B cell (primary cell): ENCODE measurements at regions not wholly inside any gene's neighbourhood (a gene's known extent, or its start where the extent isn't known, plus 50 kb on each side); places are given as distances from the start of the nearest gene placed in this dataset.
"Not testable (repeated sequence)": the region's sequence is repeated elsewhere in the genome, so short reads cannot be mapped to it uniquely, and the experiment has no call there.

Source experiments
- ATAC-seq: fragments of 200-7000 bp; cut with Tn5 transposase; one replicate; pipeline ENCODE4 v1.10.0; 2021; ENCODE audit warnings: low read depth, mild to moderate bottlenecking, moderate number of reproducible peaks, moderate library complexity
- CTCF ChIA-PET: fragments of 350-600 bp; sonication (Branson Sonifier 250); formaldehyde crosslinking; loops from one replicate; lab custom pipeline; 2021; ENCODE audit warnings: antibody characterized with exemption, inconsistent platforms; lab: Charles Lee
- POLR2A ChIA-PET: fragments of 350-600 bp; sonication (Branson Sonifier 250); formaldehyde crosslinking; loops from one replicate; lab custom pipeline; 2021; ENCODE audit warnings: antibody characterized with exemption; lab: Charles Lee
- DNase-seq: peaks from one replicate; pipeline ENCODE4 v3.0.0; 2013
- H2AFZ ChIP-seq: 2 replicates; pipeline ENCODE4 v1.6.1; 2012; ENCODE audit warnings: mild to moderate bottlenecking, low read depth, low read length; ENCODE audit not compliant: insufficient read depth, poor library complexity, severe bottlenecking
- H3K27ac ChIP-seq, 2 donors: 1 replicate in 1 of 2; 2 replicates in 1 of 2; pipeline ENCODE4 v1.5.1; 2012 to 2013; ENCODE audit warnings: low read length in 2 of 2, mild to moderate bottlenecking in 2 of 2, moderate library complexity in 1 of 2
- H3K27me3 ChIP-seq, 4 experiments: fragments of 200-600 bp in 1 of 4; sonication (generic) in 1 of 4; replicated peaks in 1 of 4; 1 replicate in 2 of 4; 2 replicates in 2 of 4; pipeline versions ENCODE4 v1.6.1 to v1.7.0; 2013 to 2016; ENCODE audit warnings: low read length in 3 of 4, mild to moderate bottlenecking in 2 of 4, mixed read lengths in 1 of 4, moderate library complexity in 1 of 4; ENCODE audit not compliant: insufficient read depth in 4 of 4, control insufficient read depth in 3 of 4; ENCODE audit errors: control extremely low read depth in 1 of 4
- H3K36me3 ChIP-seq, 2 experiments: replicated peaks in 1 of 2; 1 replicate in 1 of 2; 2 replicates in 1 of 2; pipeline versions ENCODE4 v1.6.1 to v1.7.1; 2013; ENCODE audit warnings: low read length in 1 of 2; ENCODE audit not compliant: insufficient read depth in 2 of 2, control insufficient read depth in 1 of 2; ENCODE audit errors: control extremely low read depth in 1 of 2, extremely low read depth in 1 of 2
- H3K4me1 ChIP-seq, 2 donors: fragments of 200-600 bp in 1 of 2; sonication (generic) in 1 of 2; 1 replicate in 1 of 2; 2 replicates in 1 of 2; pipeline versions ENCODE4 v1.5.1 to v1.6.1; 2013 to 2017; ENCODE audit warnings: low read length in 2 of 2; ENCODE audit not compliant: control insufficient read depth in 2 of 2, insufficient read depth in 2 of 2
- H3K4me2 ChIP-seq: replicated peaks from 2 replicates; pipeline ENCODE3; 2012; ENCODE audit warnings: mild to moderate bottlenecking, low read depth, low read length; ENCODE audit not compliant: poor library complexity, severe bottlenecking
- H3K4me3 ChIP-seq, 5 experiments: fragments of 200-600 bp in 1 of 5; sonication (generic) in 1 of 5; 1 replicate in 3 of 5; 2 replicates in 2 of 5; pipeline versions ENCODE4 v1.5.1 to v1.7.0; 2011 to 2016; ENCODE audit warnings: low read length in 4 of 5, mild to moderate bottlenecking in 4 of 5, low read depth in 2 of 5, control low read depth in 1 of 5, moderate library complexity in 1 of 5; ENCODE audit not compliant: insufficient read depth in 1 of 5; ENCODE audit errors: control extremely low read depth in 1 of 5, extremely low read depth in 1 of 5
- H3K79me2 ChIP-seq: fragments of 200-600 bp; sonication (generic); one replicate; pipeline ENCODE4 v1.6.0; 2016; ENCODE audit warnings: low read length; ENCODE audit not compliant: control insufficient read depth, insufficient read depth
- H3K9ac ChIP-seq: fragments of 200-600 bp; sonication (generic); 2 replicates; pipeline ENCODE4 v1.6.1; 2017; ENCODE audit warnings: mild to moderate bottlenecking, low read length, moderate library complexity
- H3K9me3 ChIP-seq, 3 donors: one replicate each; pipeline versions ENCODE4 v1.6.1 to v1.7.1; 2013; ENCODE audit warnings: low read length in 2 of 3; ENCODE audit not compliant: control insufficient read depth in 2 of 3, insufficient read depth in 1 of 3; ENCODE audit errors: control extremely low read depth in 1 of 3
- H4K20me1 ChIP-seq: 2 replicates; pipeline ENCODE4 v1.6.0; 2012; ENCODE audit warnings: mild to moderate bottlenecking, low read length; ENCODE audit not compliant: insufficient read depth, control insufficient read depth, poor library complexity, severe bottlenecking
- H3K27ac Mint-ChIP-seq: one replicate; pipeline ENCODE4 v1.8.0; 2021; ENCODE audit warnings: mixed read lengths
- H3K27me3 Mint-ChIP-seq: one replicate; pipeline ENCODE4 v1.8.0; 2021; ENCODE audit warnings: mixed read lengths
- H3K4me1 Mint-ChIP-seq: one replicate; pipeline ENCODE4 v1.8.0; 2021; ENCODE audit warnings: mixed read lengths
- H3K4me3 Mint-ChIP-seq: one replicate; pipeline ENCODE4 v1.8.0; 2021; ENCODE audit warnings: mixed read lengths
- H3K9me3 Mint-ChIP-seq: one replicate; pipeline ENCODE4 v1.8.0; 2022; ENCODE audit warnings: mixed read lengths; ENCODE audit not compliant: insufficient read depth
- WGBS: methylation state at CpG from one replicate; pipeline ENCODE4 v1.1.5; 2013; ENCODE audit warnings: missing lambda C conversion rate; ENCODE audit not compliant: insufficient coverage; 5-methylcytosine and 5-hydroxymethylcytosine counted together
- intact Hi-C: fragments of 100-400 bp; cut with micrococcal nuclease; formaldehyde crosslinking; loops from one replicate; pipeline ENCODE4 v1.10.0; 2022
- TF ChIP-seq, protein P1 (sequence below): fragments of 200-600 bp; IDR thresholded peaks from one replicate; pipeline ENCODE4 v1.8.0; 2022; ENCODE audit warnings: antibody characterized with exemption, mild to moderate bottlenecking

DNA sequence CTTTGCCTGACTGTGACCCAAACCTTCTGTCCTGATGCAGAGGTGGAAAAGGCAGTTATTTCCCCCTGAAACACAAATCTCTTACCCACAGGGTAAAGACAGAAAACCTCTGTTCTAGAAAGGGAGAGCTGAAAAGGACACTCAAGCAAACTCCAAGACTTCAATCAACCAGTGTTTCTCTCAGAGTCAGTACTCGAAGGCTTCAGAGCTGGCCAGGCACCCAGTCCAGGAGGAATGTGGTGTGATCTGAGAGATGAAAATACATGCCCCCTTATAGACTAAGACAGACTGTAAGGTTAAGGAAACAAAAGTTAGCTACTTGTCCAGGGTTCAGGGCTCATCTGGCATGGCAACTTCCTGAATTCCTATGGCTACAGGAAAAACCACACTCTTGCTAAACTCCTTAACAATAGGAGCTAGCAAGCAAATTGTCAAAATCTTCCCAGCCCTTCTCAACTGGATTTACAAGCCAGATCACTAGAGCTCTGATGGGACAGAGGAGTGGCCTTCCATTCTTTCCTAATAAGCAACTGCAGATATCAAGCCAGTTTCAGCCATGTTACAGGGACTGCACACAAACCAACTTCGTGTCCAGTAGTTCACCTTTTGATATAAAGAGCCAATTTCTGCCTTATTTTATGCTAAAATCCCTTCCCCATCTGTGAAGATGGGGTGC, 110.9 kb downstream of the PPIAL4G start:
- peak; percentile 17 for DNase-seq
- H3K79me2 ChIP-seq, H3K9me3 ChIP-seq, H3K9ac ChIP-seq, H3K27ac Mint-ChIP-seq, H3K4me3 ChIP-seq, H4K20me1 ChIP-seq, intact Hi-C loops, POLR2A ChIA-PET, H3K27me3 ChIP-seq, H3K36me3 ChIP-seq, H3K4me2 ChIP-seq, H3K27me3 Mint-ChIP-seq, H3K4me3 Mint-ChIP-seq, ATAC-seq, H3K9me3 Mint-ChIP-seq: not testable (repeated sequence)
- 100% methylated on average over 1 of the region's 2 CpGs for WGBS
- Histone ChIP-seq H2AFZ (peak overlapping the region; percentile 62), H3K4me1 (peaks cover 22 to 26% of the 10 kb centered on the region in 2 donors), H3K27ac (peak overlapping the region in 1 of 2 donors; percentile 67)
- CTCF ChIA-PET = interaction anchor here (1.2 to 2.1 kb wide), 8 partner anchors 10 to 35 kb away, joined by 3 to 7 read pairs (median 4); no protein-coding TSS in a partner anchor
- peaks cover 22% of the 10 kb centered on the region for H3K4me1 Mint-ChIP-seq

DNA sequence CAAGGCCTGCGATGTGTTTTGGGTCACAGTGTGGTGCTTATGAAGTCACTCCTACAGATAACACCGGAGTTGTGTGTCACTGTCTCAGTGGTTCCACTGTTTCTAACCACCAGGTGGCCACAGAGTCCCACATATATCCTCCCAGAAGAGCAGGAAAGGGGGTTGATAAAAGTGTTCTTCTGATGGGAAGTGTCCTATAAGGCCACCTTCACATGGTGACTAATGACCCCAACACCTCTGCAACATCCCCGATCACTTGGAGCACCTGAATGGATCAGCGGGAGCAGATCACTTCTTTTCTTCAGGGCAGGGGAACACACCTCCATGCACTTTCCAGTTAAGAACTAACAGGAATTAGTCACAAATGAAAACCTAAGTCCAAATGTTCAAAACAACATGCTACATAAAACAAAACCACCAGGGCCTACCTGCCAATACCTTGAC, 111.5 kb downstream of the PPIAL4G start:
- DNase-seq (peak; percentile 85), ATAC-seq (peak; percentile 95)
- Histone ChIP-seq H3K4me1 (peaks cover 22 to 26% of the 10 kb centered on the region in 2 donors), H3K27ac (peak overlapping the region in 1 of 2 donors; percentile 57), H2AFZ (peak overlapping the region; percentile 8)
- H3K79me2 ChIP-seq, H4K20me1 ChIP-seq, H3K27me3 Mint-ChIP-seq, H3K27me3 ChIP-seq, H3K4me3 ChIP-seq, H3K4me2 ChIP-seq, H3K4me3 Mint-ChIP-seq, H3K9me3 Mint-ChIP-seq, H3K36me3 ChIP-seq, H3K9me3 ChIP-seq, H3K9ac ChIP-seq, intact Hi-C loops, POLR2A ChIA-PET: not testable (repeated sequence)
- Mint-ChIP-seq H3K4me1 (peaks cover 22% of the 10 kb centered on the region), H3K27ac (peak overlapping the region; percentile 79)
- WGBS = 14% methylated on average over 2 of the region's 4 CpGs
- TF ChIP-seq, protein P1, sequence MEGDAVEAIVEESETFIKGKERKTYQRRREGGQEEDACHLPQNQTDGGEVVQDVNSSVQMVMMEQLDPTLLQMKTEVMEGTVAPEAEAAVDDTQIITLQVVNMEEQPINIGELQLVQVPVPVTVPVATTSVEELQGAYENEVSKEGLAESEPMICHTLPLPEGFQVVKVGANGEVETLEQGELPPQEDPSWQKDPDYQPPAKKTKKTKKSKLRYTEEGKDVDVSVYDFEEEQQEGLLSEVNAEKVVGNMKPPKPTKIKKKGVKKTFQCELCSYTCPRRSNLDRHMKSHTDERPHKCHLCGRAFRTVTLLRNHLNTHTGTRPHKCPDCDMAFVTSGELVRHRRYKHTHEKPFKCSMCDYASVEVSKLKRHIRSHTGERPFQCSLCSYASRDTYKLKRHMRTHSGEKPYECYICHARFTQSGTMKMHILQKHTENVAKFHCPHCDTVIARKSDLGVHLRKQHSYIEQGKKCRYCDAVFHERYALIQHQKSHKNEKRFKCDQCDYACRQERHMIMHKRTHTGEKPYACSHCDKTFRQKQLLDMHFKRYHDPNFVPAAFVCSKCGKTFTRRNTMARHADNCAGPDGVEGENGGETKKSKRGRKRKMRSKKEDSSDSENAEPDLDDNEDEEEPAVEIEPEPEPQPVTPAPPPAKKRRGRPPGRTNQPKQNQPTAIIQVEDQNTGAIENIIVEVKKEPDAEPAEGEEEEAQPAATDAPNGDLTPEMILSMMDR = peak; percentile 78
- CTCF ChIA-PET = interaction anchor here (1.2 to 2.1 kb wide), 8 partner anchors 10 to 36 kb away, joined by 3 to 7 read pairs (median 4); no protein-coding TSS in a partner anchor

DNA sequence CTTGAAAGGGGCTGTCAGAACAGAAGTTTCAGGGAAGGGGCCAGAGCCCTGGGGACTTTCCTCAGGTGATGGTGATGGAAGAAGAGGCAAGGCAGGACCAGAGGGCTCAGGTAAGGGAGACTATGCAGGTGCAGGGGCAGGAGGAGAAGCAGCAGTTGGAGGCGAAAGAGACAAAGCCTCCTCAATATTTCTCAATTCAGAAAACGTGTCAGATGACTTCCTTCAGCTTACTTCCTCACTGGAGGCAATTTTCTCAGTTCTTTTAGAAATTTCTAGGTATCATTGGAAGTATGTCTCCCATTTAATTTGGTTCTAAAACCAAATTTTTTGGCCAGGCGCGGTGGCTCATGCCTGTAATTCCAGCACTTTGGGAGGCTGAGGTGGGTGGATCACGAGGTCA, 112.4 kb downstream of the PPIAL4G start:
- H3K27ac Mint-ChIP-seq, intact Hi-C loops, H3K9me3 ChIP-seq, H3K36me3 ChIP-seq, DNase-seq, H3K9ac ChIP-seq, H2AFZ ChIP-seq, H4K20me1 ChIP-seq, H3K4me3 Mint-ChIP-seq, H3K4me2 ChIP-seq, H3K27me3 ChIP-seq, POLR2A ChIA-PET, H3K79me2 ChIP-seq, H3K4me3 ChIP-seq, H3K9me3 Mint-ChIP-seq, ATAC-seq, H3K27ac ChIP-seq, H3K27me3 Mint-ChIP-seq: not testable (repeated sequence)
- CTCF ChIA-PET = interaction anchor here (1.5 to 1.7 kb wide), 3 partner anchors 12 to 24 kb away, joined by 4 read pairs; no protein-coding TSS in a partner anchor
- peaks cover 22 to 26% of the 10 kb centered on the region in 2 donors for H3K4me1 ChIP-seq
- peaks cover 22% of the 10 kb centered on the region for H3K4me1 Mint-ChIP-seq
- 100% methylated on average over 3 of the region's 5 CpGs for WGBS
